Large intestine (tissue), 3 donors: ENCODE measurements at regions not wholly inside any gene's neighbourhood (a gene's known extent, or its start where the extent isn't known, plus 50 kb on each side); places are given as distances from the start of the nearest gene placed in this dataset.
"Not testable (repeated sequence)": the region's sequence is repeated elsewhere in the genome, so short reads cannot be mapped to it uniquely, and the experiment has no call there.

Source experiments
- DNase-seq, 2 donors: peaks; one replicate each; pipeline versions ENCODE4 v3.0.0 to v3.0.0-alpha.2; 2013
- H3K27ac ChIP-seq: one replicate; pipeline ENCODE4 v1.5.1; 2013; ENCODE audit warnings: low read length
- H3K27me3 ChIP-seq: 2 replicates; pipeline ENCODE4 v1.6.1; 2013; ENCODE audit warnings: low read length; ENCODE audit not compliant: control insufficient read depth, insufficient read depth
- H3K36me3 ChIP-seq: 2 replicates; pipeline ENCODE4 v1.6.1; 2013; ENCODE audit warnings: low read length; ENCODE audit not compliant: control insufficient read depth, insufficient read depth
- H3K4me1 ChIP-seq: one replicate; pipeline ENCODE4 v1.6.1; 2013; ENCODE audit warnings: low read length; ENCODE audit not compliant: control insufficient read depth, insufficient read depth
- H3K4me3 ChIP-seq: one replicate; pipeline ENCODE4 v1.5.1; 2013; ENCODE audit warnings: low read length
- H3K9me3 ChIP-seq: one replicate; pipeline ENCODE4 v1.6.1; 2013; ENCODE audit warnings: mild to moderate bottlenecking, low read depth, low read length, moderate library complexity; ENCODE audit not compliant: control insufficient read depth
- WGBS: methylation state at CpG from one replicate; pipeline ENCODE4 v1.1.5; 2013; ENCODE audit warnings: low lambda C conversion rate; ENCODE audit not compliant: insufficient coverage; 5-methylcytosine and 5-hydroxymethylcytosine counted together

DNA sequence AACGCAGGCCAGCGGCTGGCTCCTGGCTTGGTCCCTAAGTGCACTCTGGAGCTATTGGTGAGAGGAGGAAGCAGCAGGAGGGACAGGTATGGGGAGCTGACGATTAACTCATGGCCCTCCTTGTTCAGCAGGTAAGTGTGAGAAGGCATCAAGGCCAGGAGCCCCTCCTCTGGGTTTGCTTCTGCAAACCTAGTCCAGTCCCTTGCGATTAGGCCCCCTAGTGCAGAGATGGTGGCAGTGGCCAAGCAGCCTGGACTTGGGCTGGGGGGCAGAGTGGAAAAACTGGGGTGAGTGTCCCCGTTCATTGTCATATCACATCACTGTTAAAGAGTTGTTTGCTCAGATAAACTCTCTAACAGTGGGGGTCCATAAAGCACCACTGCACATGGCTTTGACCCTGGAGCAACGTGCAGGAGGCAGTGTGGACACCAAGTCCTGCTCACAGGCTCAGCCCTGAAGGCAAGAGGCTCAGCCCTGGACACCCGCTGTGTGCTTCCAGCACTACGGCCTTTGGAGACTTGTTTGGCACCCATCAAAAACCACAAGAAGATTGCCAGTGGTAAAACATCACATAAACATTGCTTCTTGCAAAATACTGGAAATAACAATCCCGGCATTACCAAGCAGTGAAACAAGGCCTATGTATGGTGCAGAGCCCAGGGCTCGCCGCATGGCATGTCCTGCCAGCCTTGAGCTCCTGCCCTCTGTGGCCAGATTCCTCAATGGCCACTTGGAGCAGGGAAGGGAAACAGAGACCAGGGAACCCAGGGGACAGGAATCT lies 184.3 kb upstream of the RTL1 start:
- H3K27me3 ChIP-seq: peaks cover 7% of the 10 kb centered on the region
- no peaks in the 10 kb centered on the region for H3K4me1 ChIP-seq
- no CpG with 5 or more reads among the region's 11 CpGs for WGBS
- H3K36me3 ChIP-seq: no peaks in the 10 kb centered on the region
- no peaks in the 10 kb centered on the region for H3K9me3 ChIP-seq
- H3K4me3 ChIP-seq: no peak overlapping the region
- no peak for DNase-seq
- H3K27ac ChIP-seq: no peak overlapping the region

- no peaks in the 10 kb centered on the region for H3K4me1 ChIP-seq
- no peaks in the 10 kb centered on the region for H3K9me3 ChIP-seq
- no peak for DNase-seq
- no peaks in the 10 kb centered on the region for H3K36me3 ChIP-seq
- no peak overlapping the region for H3K27ac ChIP-seq
- no peak overlapping the region for H3K4me3 ChIP-seq
- peaks cover 7% of the 10 kb centered on the region for H3K27me3 ChIP-seq
- WGBS: no CpG with 5 or more reads among the region's 6 CpGs
These were observed 184.8 kb upstream of the RTL1 start for GRCh38 chr14:101088395-101088667.

- H3K27me3 ChIP-seq: peaks cover 8% of the 10 kb centered on the region
- DNase-seq: no peak
- no peaks in the 10 kb centered on the region for H3K4me1 ChIP-seq
- no peaks in the 10 kb centered on the region for H3K9me3 ChIP-seq
- H3K27ac ChIP-seq: no peak overlapping the region
- H3K36me3 ChIP-seq: no peaks in the 10 kb centered on the region
- 100% methylated on average over 1 of the region's 3 CpGs for WGBS
- no peak overlapping the region for H3K4me3 ChIP-seq
These were observed 185.2 kb upstream of the RTL1 start for GRCh38 chr14:101088714-101089113.

- not testable (repeated sequence) for H3K27ac ChIP-seq
- no CpG with 5 or more reads among the region's 11 CpGs for WGBS
These were observed 187.0 kb upstream of the RTL1 start for GRCh38 chr14:101090478-101090877.

DNA sequence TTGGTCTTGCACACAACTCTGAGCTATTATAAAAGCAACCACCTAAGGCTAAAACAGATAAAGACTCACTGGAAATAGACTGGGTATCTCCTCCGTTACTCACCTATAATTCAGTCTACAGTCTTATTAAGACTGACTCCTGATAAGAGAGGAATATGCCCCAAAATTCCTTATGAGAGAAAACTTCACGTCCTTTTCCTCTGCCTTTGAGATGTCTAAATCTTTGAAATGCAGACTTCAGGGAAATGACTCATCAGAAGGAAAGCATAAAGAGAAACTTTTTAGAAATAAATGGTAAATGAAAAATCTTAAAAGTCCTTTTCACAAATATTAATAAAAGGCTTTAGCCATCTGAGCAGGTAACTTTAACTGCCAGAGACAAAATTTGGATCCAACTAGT lies 187.5 kb upstream of the RTL1 start:
- no peaks in the 10 kb centered on the region for H3K4me1 ChIP-seq
- H3K4me3 ChIP-seq: no peak overlapping the region
- H3K36me3 ChIP-seq: no peaks in the 10 kb centered on the region
- no CpG with 5 or more reads among the region's 2 CpGs for WGBS
- H3K27ac ChIP-seq: no peak overlapping the region
- peaks cover 20% of the 10 kb centered on the region for H3K27me3 ChIP-seq
- DNase-seq: no peak
- H3K9me3 ChIP-seq: no peaks in the 10 kb centered on the region

More at GRCh38 chr14:101090478-101090877, 187.0 kb upstream of the RTL1 start:
- not testable (repeated sequence) for H3K4me3 ChIP-seq, H3K4me1 ChIP-seq, H3K9me3 ChIP-seq, DNase-seq, H3K36me3 ChIP-seq
- peaks cover 17% of the 10 kb centered on the region for H3K27me3 ChIP-seq

- WGBS: no CpG with 5 or more reads among the region's 6 CpGs
- not testable (repeated sequence) for H3K27ac ChIP-seq, H3K4me1 ChIP-seq, H3K4me3 ChIP-seq, DNase-seq, H3K36me3 ChIP-seq, H3K9me3 ChIP-seq
- H3K27me3 ChIP-seq: peaks cover 19% of the 10 kb centered on the region
These were observed 191.4 kb upstream of the RTL1 start for GRCh38 chr14:101094916-101095315.

DNA sequence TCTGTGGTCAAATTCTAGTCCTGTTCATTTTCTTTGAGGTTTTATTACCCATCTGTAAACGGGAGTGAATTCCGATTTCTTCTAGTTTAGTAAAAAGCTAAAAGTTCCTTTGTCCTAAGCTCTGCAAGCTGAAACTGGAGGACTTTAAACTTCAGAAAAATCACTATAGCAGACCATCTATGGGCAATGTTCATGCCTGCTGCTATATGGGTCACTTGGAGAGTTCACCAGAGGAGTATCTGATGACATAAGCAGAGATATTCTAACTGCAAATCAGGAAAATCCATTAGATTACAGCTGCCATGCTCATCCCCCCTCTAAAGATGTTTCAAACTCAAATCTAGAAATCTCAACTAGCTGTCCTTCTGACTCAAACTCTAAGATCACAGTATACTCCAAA lies 193.0 kb upstream of the RTL1 start:
- H3K9me3 ChIP-seq: peaks cover 5% of the 10 kb centered on the region
- H3K4me1 ChIP-seq: no peaks in the 10 kb centered on the region
- WGBS: no CpG with 5 or more reads among the region's 2 CpGs
- no peak overlapping the region for H3K4me3 ChIP-seq
- no peaks in the 10 kb centered on the region for H3K36me3 ChIP-seq
- H3K27me3 ChIP-seq: peaks cover 19% of the 10 kb centered on the region
- H3K27ac ChIP-seq: no peak overlapping the region
- DNase-seq: no peak

DNA sequence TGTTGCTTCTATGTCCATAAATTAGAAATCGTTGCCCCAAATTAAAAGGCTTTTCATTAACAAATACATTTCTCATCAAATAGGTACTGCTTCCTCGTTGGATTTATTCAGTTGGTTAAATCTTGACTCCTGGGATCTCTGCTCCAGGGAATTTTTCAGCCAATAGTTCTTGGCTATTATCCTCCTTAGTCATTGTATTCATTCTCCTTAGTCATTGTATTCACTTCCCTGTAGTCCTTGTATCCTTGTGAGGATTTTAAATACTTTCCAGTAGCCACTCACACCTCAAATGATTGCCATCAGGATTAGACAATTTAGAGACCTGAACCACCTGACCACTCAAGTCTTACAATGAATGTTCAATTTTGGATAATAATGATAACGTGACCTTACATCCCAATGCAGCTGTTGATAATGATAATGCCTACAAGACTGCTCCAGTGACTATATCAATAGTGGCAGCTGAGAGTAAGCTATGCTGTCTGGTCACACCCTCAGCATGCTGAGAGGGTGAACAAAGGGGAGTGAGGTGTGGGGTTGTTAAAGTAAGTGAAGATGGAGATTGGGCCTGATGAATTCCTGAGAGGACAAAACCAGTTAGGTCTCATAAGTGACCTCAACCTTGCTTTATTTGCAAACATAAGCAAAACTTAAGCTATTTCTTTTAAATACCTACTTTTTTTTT lies 193.7 kb upstream of the RTL1 start:
- H3K27me3 ChIP-seq: peaks cover 19% of the 10 kb centered on the region
- no peak overlapping the region for H3K27ac ChIP-seq
- 67% methylated on average over 1 of the region's 3 CpGs for WGBS
- no peaks in the 10 kb centered on the region for H3K36me3 ChIP-seq
- H3K9me3 ChIP-seq: peaks cover 5% of the 10 kb centered on the region
- no peaks in the 10 kb centered on the region for H3K4me1 ChIP-seq
- DNase-seq: no peak
- no peak overlapping the region for H3K4me3 ChIP-seq

DNA sequence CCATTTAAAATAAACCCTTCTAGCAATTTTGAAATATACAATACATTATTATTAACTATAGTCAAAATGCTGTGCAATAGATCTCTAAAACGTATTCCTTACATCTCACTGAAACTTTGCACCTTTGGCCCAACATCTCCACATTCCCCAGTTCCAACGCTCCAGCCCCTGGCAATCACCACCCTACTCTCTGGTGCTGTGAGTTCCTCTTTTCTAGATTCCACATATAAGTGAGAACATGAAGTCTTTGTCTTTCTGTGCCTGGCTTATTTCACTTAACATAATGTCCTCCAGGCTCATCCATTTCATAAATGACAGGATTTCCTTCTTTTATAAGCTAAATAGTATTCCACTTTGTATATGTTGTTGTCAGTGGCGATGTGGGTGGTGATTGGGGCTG lies 194.7 kb upstream of the RTL1 start:
- Histone ChIP-seq H3K4me1 (no peaks in the 10 kb centered on the region), H3K27me3 (peaks cover 18% of the 10 kb centered on the region), H3K27ac (no peak overlapping the region), H3K9me3 (peaks cover 5% of the 10 kb centered on the region), H3K4me3 (no peak overlapping the region), H3K36me3 (no peaks in the 10 kb centered on the region)
- WGBS: 85% methylated on average over 3 of the region's 3 CpGs
- DNase-seq: no peak

GRCh38 chr14:101098641-101099040 lies 195.1 kb upstream of the RTL1 start:
- WGBS: no CpG with 5 or more reads among the region's 2 CpGs
- no peak overlapping the region for H3K4me3 ChIP-seq
- no peak for DNase-seq
- H3K9me3 ChIP-seq: peaks cover 5% of the 10 kb centered on the region
- H3K27me3 ChIP-seq: peaks cover 16% of the 10 kb centered on the region
- no peaks in the 10 kb centered on the region for H3K4me1 ChIP-seq
- H3K36me3 ChIP-seq: no peaks in the 10 kb centered on the region
- H3K27ac ChIP-seq: no peak overlapping the region
